HG03442 (cell line): ENCODE measurements at regions not wholly inside any gene's neighbourhood (a gene's known extent, or its start where the extent isn't known, plus 50 kb on each side); places are given as distances from the start of the nearest gene placed in this dataset.

ENCODE experiments used
- ATAC-seq: cut with Tn5 transposase; IDR thresholded peaks from one replicate; pipeline ENCODE4 v1.9.1; 2021; ENCODE audit warnings: mild to moderate bottlenecking, moderate library complexity; ENCODE audit not compliant: unreplicated experiment

DNA sequence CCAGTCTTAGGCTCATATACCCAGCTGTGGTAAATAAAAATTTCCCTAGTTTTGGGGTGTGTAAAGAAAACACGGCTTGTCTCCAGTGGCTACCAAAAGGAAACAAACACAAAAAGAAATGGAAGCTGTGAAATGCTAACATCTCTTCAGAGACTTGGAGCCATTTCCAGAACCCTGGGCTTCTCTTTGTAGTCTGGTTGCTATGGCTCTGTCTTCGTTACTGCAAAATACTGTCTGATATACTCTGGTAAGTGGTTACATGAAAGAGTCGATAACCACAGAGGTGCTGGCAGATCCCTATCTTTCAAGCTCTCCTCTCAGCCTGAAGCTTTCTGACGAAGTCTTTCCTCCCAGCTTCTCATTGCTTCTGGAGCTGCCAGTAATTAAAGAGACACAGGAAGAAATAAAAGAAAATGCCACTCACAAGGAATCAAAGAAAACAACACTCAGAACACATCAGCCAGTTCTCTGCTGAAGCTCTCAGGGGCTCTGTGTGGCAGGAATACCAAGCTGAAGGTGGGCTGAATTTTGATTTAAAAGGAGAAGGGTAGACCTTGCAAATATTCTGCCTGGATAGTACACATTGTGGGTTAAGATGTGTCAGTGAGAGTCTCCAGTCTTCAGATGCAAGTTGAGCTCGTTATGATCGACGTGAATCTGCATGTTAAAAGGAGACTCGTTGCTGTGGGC, 107.6 kb upstream of the FAM9C start:
- ATAC-seq = no peak

GRCh38 chrX:13149702-13150350, 105.4 kb upstream of the FAM9C start:
- ATAC-seq = no peak

GRCh38 chrX:13147733-13148132, 103.3 kb upstream of the FAM9C start:
- ATAC-seq = no peak

DNA sequence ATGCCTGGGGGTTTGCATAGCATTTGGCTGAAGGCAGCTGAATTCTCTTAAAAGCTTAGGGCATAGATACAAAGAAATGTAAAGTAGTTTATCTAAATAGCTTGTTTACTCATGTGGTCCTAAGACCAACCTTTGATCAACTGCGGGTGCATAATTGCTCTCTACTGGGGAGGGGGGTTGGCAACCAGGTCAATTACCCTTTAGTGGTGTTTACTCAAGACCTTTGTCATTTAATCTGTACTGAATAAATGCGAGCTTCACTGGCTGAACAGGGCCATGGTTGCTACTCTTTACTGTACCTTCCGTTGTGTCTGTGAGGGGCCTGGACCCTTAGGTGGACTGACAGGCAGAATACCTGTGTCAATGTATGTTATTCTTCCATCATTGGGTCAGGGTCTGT, 102.7 kb upstream of the FAM9C start:
- no peak for ATAC-seq

- ATAC-seq = no peak
Observed at GRCh38 chrX:13144927-13145655, 100.7 kb upstream of the FAM9C start.

DNA sequence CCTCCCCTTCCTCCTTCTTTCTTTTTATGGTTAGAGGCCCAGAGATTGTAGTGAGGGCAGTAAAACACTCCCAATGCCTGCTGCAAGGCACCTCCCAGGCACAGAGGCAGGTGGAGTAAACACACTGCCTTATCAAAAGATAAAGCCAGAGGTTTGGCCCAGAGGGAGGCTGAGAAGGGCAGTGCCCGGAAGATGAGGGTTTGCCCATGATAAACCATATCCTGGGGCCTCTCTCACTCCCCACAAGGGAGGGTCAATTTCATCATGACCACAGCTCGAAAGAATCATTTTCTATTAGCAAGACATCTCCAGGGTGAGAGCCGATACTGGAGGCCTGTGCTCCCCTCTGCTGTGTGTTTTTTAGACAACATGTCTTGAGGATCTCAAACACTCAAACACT, 98.5 kb upstream of the FAM9C start:
- no peak for ATAC-seq

DNA sequence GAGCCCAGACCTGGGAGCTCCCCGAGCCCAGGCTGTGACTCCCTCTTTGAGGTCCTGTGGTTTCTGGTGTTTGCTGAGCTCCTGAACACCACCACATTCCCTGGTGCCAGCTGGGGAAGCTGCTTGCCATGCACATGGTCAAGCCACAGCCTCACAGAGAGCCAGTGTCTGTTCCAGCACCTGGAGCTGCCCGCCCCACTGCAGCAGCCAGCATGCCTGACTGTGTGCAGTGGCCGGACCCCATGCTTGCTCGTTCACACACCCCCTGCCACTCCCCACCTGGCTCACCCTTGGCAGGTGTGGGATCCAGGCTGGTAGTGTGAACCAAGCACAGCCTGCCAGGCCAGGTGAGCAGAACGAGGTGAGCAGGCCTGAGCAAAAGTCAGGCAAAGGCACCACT, 95.6 kb upstream of the FAM9C start:
- no peak for ATAC-seq

DNA sequence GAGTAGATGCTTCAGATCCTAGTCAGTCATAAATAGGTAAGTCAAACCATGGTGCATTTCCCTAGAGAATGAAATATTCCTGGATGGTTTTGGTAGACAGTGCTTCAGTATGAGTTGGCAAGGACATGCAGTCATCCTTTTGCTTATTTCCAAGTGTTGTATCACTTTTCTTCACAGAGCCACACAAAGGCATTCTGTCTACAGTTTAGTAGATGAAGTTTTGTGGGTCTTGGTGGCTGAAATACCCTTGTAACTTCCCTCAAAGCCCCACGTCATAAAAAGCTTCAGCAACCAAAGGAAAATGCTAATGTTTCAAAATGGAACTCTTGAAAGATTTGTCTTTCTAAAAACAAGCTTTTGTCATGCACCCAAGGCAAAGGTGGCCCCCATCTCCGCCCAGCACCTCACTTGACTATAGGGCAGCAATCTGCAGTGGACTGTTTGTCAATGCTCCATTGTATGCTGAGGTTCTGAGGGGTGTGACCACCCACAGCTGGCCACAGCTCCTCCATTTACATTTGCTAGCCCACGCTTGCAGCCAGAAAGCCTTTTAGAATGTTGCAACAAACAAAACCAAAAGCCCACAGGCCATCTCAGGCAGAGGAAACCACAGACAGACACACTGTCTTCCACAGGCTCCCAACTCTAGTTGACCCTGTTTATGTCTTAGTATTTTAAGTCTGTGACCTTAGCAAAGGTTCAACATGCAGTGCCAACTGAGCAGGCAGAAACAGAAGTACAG, 87.1 kb upstream of the FAM9C start:
- no peak for ATAC-seq

GRCh38 chrX:13130816-13131215, 86.4 kb upstream of the FAM9C start:
- ATAC-seq = no peak

GRCh38 chrX:13128104-13128503, 83.7 kb upstream of the FAM9C start:
- no peak for ATAC-seq

- ATAC-seq = no peak
Observed at GRCh38 chrX:13126775-13127174, 82.4 kb upstream of the FAM9C start.

DNA sequence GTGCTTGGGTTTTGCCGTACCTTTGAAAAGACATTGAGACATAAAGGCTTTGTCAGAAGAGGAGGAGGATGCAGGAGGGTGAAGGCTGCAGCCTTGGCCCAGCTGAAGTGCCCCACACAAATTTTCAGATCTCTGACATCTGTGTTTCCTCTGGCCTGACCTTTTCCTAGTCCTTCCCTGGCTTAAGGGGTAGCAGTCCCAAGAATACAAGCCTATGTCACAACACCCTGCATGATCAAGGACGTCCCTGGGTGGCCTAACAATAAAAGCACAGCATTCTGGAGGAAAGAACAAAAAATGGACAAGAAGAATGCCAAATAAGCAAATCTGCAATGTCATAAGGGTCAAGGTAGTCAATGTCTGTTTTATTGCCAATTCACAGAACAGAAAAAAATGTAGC, 80.8 kb upstream of the FAM9C start:
- no peak for ATAC-seq

DNA sequence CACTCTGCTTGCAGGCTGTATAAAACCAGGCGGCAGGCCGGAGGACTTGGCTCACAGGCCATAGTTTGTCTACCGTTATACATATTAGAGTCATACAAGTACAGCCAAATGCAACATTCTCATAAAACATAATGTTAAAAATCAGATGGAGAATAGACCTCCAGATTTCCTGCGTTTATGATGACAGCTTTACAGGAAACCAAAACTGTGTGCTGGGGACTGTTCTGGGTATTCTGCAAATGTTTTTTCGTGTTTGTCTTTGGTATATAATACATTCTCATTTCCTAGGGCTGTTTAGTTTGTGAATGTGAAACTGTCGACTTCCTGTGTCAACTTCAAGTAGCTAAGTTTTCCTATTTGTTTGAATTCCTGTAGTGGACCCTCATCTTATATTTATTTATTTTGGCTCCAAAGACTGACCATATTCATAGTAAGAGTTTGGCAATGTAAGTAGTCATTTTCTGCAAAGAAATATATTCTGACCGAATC, 79.5 kb upstream of the FAM9C start:
- ATAC-seq = no peak

- no peak for ATAC-seq
Observed at GRCh38 chrX:13123247-13123856, 78.9 kb upstream of the FAM9C start.

- ATAC-seq = no peak
Observed at GRCh38 chrX:13121020-13121555, 76.7 kb upstream of the FAM9C start.

DNA sequence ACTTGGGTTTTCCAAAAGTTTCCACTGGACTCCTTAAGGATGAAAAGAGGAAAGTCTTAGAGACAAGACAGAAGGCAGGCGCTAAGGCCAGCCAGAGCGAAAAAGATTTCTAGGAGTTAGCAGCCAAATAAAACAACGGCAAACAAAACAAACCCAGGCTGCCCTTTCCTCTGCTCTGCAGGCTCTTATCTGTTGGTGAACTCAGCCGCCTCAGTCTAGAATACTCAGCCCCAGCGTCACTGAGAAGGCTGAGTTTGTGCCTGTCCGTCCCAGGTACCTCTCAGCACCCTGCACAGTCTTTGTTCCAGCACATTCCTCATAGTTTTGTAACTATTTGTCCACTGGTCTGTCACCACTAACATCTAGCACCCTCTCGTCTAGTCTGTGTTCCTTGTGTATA, 75.6 kb upstream of the FAM9C start:
- no peak for ATAC-seq

DNA sequence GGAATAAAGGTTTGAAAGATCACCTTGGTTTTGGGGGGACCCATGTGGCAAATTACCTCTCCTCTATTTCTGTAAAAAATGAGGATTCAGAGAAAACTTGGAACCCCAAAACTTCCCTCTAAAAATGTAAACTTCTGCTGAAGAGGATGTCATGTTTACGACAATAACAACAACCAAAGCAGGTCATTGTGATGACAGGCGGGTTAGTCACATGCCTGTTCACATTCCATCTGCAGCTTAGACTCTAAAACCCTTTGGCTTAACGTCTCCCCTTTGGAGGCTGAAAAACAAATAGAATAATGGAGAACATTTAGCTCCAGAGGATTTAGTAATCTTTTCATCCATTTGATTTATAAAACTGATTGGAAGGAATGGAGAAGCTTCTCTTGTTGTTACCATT, 75.0 kb upstream of the FAM9C start:
- ATAC-seq = no peak

DNA sequence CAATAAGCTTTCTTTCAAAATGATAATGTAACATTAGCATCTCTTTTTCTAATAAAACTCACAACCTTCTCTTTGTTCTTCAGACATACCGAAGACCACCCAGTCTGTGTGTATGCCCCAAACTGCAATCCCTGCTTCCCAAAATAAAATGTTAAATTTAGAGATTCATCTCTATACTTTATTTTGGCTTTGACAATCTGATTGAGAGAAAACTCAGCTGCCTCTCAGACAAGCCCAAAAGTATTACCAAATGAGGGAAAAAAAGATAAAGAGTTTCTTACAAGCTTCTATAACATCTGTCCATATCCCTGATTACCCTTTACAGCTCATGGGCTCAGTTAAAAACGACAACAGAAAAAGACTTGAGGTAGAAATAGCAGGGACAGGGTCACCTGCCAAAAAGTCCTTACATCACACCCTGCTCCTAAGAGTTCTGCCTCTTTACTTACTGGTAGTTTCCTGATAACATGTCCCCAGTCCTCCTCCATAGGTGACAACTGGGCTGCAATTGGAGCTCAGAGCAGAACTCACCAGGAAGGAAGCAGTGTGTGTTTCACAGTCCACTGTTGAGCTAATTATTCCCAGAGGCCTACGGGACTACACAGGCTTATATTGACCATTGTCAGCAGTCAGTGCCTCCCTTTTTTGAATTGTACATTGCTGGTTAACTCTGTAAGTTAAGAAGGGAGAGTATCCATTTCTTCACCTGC, 70.9 kb upstream of the FAM9C start:
- ATAC-seq = no peak

- ATAC-seq = no peak
Observed at GRCh38 chrX:13112499-13112898, 68.1 kb upstream of the FAM9C start.
